GM23248 (cell line): ENCODE measurements at regions not wholly inside any gene's neighbourhood (a gene's known extent, or its start where the extent isn't known, plus 50 kb on each side); places are given as distances from the start of the nearest gene placed in this dataset.
A peak's percentile ranks its signal among the peaks of the same experiment; 100 is the strongest.

Experiments used
- DNase-seq: peaks from one replicate; pipeline ENCODE4 v3.0.0-alpha.2; 2015
- H2AFZ ChIP-seq: fragments of 200-600 bp; sonication (generic); 2 replicates; pipeline ENCODE4 v1.6.1; 2016; ENCODE audit warnings: antibody characterized with exemption
- H3F3A ChIP-seq: fragments of 200-600 bp; sonication (generic); 2 replicates; pipeline ENCODE4 v1.6.1; 2016; ENCODE audit warnings: mild to moderate bottlenecking, antibody characterized with exemption, mixed run types; ENCODE audit not compliant: insufficient read depth
- H3K27ac ChIP-seq: fragments of 200-600 bp; sonication (generic); 2 replicates; pipeline ENCODE4 v1.5.1; 2016; ENCODE audit warnings: mild to moderate bottlenecking
- H3K27me3 ChIP-seq: fragments of 200-600 bp; sonication (generic); replicated peaks from 2 replicates; pipeline ENCODE4 v1.6.1; 2016; ENCODE audit warnings: mild to moderate bottlenecking; ENCODE audit not compliant: insufficient read depth
- H3K36me3 ChIP-seq: fragments of 200-600 bp; sonication (generic); 2 replicates; pipeline ENCODE4 v1.6.1; 2016; ENCODE audit warnings: low read depth, mild to moderate bottlenecking
- H3K4me1 ChIP-seq: fragments of 200-600 bp; sonication (generic); 2 replicates; pipeline ENCODE4 v1.6.1; 2016; ENCODE audit warnings: mild to moderate bottlenecking; ENCODE audit not compliant: insufficient read depth
- H3K4me2 ChIP-seq: fragments of 200-600 bp; sonication (generic); one replicate; pipeline ENCODE4 v1.6.1; 2016; ENCODE audit warnings: mild to moderate bottlenecking; ENCODE audit not compliant: unreplicated experiment
- H3K4me3 ChIP-seq: fragments of 200-600 bp; sonication (generic); 2 replicates; pipeline ENCODE4 v1.5.1; 2016; ENCODE audit warnings: mild to moderate bottlenecking
- H3K79me2 ChIP-seq: fragments of 200-600 bp; sonication (generic); 2 replicates; pipeline ENCODE4 v1.6.1; 2016; ENCODE audit warnings: mild to moderate bottlenecking; ENCODE audit not compliant: insufficient read depth
- H3K9ac ChIP-seq: fragments of 200-600 bp; sonication (generic); 2 replicates; pipeline ENCODE4 v1.6.1; 2016; ENCODE audit warnings: mild to moderate bottlenecking
- H3K9me2 ChIP-seq: fragments of 200-600 bp; sonication (generic); 2 replicates; pipeline ENCODE4 v1.6.1; 2016; ENCODE audit warnings: mixed run types, mild to moderate bottlenecking, moderate library complexity; ENCODE audit not compliant: insufficient read depth
- H3K9me3 ChIP-seq: fragments of 200-600 bp; sonication (generic); one replicate; pipeline ENCODE4 v1.6.1; 2017; ENCODE audit warnings: low read depth
- H4K20me1 ChIP-seq: fragments of 200-600 bp; sonication (generic); 2 replicates; pipeline ENCODE4 v1.6.0; 2016; ENCODE audit not compliant: insufficient read depth
- EZH2 ChIP-seq: fragments of 200-600 bp; sonication (generic); IDR thresholded peaks from 2 replicates; pipeline ENCODE4 v1.6.1; 2018; ENCODE audit warnings: antibody characterized with exemption, mild to moderate bottlenecking; ENCODE audit not compliant: insufficient read depth, poor library complexity, severe bottlenecking
- EZH2phosphoT487 ChIP-seq: fragments of 200-600 bp; sonication (generic); IDR thresholded peaks from 2 replicates; pipeline ENCODE4 v1.6.1; 2018; ENCODE audit warnings: antibody characterized with exemption, moderate library complexity, mild to moderate bottlenecking, low read depth; ENCODE audit not compliant: insufficient read depth
- WGBS, 2 experiments: methylation state at CpG; one replicate each; pipeline ENCODE4 v1.1.6; 2015 to 2017; ENCODE audit warnings: low lambda C conversion rate in 2 of 2, low coverage in 1 of 2; ENCODE audit errors: missing lambda C conversion rate in 2 of 2; 5-methylcytosine and 5-hydroxymethylcytosine counted together
- in situ Hi-C: fragments of 300-500 bp; cut with MboI; formaldehyde crosslinking; loops from 2 replicates; pipeline ENCODE4 v1.15.0; 2020

DNA sequence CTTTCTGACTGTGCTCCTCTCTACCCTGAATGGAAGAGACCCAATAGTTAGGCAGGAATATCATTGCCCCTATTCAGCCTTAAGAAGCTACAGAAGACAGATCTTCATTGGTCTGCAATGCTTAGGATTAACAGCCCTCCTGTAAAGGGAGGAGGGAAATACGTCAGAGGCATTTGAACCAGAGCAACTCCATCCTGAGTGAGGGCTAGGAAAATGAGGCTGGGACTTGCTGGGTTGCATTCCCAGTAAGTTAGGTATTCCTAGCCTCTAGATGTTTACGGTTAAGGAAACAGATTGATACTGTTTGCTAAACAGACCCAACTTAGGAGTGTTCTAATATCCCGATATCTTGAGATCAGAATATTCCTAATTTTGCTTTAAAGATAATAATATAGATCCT lies 63.5 kb downstream of the PCDH18 start:
- in situ Hi-C loops = no loop called here
- WGBS, 2 experiments = 80 to 83% methylated on average over 3 of the region's 3 CpGs

DNA sequence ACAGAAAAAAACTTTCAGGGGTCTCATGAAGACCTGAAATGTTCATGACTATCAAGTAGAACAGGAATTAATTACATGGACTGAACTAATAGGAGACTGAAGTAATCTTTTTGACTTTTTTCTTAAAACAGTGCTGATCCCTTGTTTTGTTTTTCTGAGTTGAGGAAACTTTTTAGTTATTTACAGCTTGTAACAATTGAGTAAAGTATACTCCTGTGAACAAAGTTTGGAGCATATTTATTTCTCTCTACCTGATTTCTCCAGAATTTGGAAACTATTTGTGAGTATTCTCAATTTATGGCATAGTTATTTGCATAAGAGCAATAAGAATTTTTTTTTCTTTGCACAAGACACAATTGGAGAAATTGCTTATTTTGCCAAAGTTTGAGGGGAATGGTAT lies 64.8 kb downstream of the PCDH18 start:
- no peak for TF ChIP-seq EZH2phosphoT487
- no peak for TF ChIP-seq EZH2
- H3K27ac ChIP-seq = no peak overlapping the region
- no peak overlapping the region for H3K9ac ChIP-seq
- H3K36me3 ChIP-seq = no peaks in the 10 kb centered on the region
- H3K4me1 ChIP-seq = peaks cover 14% of the 10 kb centered on the region
- no peaks in the 10 kb centered on the region for H3K9me3 ChIP-seq
- H3F3A ChIP-seq = peaks cover 10% of the 10 kb centered on the region; the same call in 1 of the 2 replicates
- no peak overlapping the region for H3K4me3 ChIP-seq
- no peaks in the 10 kb centered on the region for H3K27me3 ChIP-seq
- no peak overlapping the region for H3K4me2 ChIP-seq
- no peaks in the 10 kb centered on the region for H3K79me2 ChIP-seq
- in situ Hi-C loops = no loop called here
- no peaks in the 10 kb centered on the region for H3K9me2 ChIP-seq
- DNase-seq = no peak
- H2AFZ ChIP-seq = no peak overlapping the region
- H4K20me1 ChIP-seq = no peaks in the 10 kb centered on the region

More for the DNA sequence above, 63.5 kb downstream of the PCDH18 start:
- peaks cover 14% of the 10 kb centered on the region for H3K4me1 ChIP-seq
- H3K79me2 ChIP-seq = no peaks in the 10 kb centered on the region
- H3K9ac ChIP-seq = no peak overlapping the region
- H3K27ac ChIP-seq = no peak overlapping the region
- no peaks in the 10 kb centered on the region for H3K9me3 ChIP-seq
- no peak for TF ChIP-seq EZH2
- TF ChIP-seq EZH2phosphoT487 = no peak
- no peak overlapping the region for H3K4me2 ChIP-seq
- no peak overlapping the region for H2AFZ ChIP-seq
- peaks cover 10% of the 10 kb centered on the region; the same call in 1 of the 2 replicates for H3F3A ChIP-seq
- no peak overlapping the region for H3K4me3 ChIP-seq
- no peak for DNase-seq
- no peaks in the 10 kb centered on the region for H3K9me2 ChIP-seq
- H4K20me1 ChIP-seq = no peaks in the 10 kb centered on the region
- no peaks in the 10 kb centered on the region for H3K27me3 ChIP-seq
- no peaks in the 10 kb centered on the region for H3K36me3 ChIP-seq

DNA sequence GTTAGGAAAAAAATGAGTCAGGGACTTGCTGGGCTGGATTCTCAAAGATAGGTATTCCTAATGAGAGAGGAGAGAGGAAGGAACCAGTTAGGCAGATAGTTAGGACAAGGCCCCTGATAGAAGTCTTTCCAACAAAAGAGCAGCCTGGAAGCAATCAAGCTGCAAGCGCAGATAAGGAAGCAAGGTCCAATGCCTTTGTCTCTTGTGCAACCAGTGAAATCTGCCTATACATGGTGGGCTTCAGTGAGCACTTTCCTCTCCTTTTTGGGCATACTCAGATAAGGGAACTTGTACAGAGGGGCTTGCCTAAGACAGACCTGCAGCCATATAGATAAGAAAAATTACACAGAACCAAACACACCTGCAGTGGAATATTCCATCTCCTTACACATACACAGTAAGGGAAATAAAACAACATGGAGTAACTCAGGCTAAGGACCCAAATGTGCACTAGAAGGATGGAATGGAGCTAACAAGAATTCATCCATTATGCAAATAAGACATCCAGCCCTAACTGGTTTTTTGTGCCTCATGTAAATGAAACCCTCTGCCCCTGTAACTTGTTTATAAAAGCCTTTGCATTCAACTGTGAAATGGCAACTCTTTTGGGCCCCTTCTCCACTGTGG lies 68.8 kb downstream of the PCDH18 start:
- no peak overlapping the region for H3K4me3 ChIP-seq
- H3K9me2 ChIP-seq = no peaks in the 10 kb centered on the region
- H3K36me3 ChIP-seq = no peaks in the 10 kb centered on the region
- no peak for DNase-seq
- no peaks in the 10 kb centered on the region for H3K4me1 ChIP-seq
- H3F3A ChIP-seq = no peaks in the 10 kb centered on the region
- no peak overlapping the region for H3K9ac ChIP-seq
- no peaks in the 10 kb centered on the region for H3K79me2 ChIP-seq
- WGBS, 2 experiments = 100% methylated on average over 1 of the region's 1 CpG
- H3K27ac ChIP-seq = no peak overlapping the region
- no peak overlapping the region for H3K4me2 ChIP-seq
- H2AFZ ChIP-seq = no peak overlapping the region
- in situ Hi-C loops = no loop called here
- H3K27me3 ChIP-seq = no peaks in the 10 kb centered on the region
- H3K9me3 ChIP-seq = no peaks in the 10 kb centered on the region
- TF ChIP-seq EZH2phosphoT487 (no peak), EZH2 (no peak)
- no peaks in the 10 kb centered on the region for H4K20me1 ChIP-seq

DNA sequence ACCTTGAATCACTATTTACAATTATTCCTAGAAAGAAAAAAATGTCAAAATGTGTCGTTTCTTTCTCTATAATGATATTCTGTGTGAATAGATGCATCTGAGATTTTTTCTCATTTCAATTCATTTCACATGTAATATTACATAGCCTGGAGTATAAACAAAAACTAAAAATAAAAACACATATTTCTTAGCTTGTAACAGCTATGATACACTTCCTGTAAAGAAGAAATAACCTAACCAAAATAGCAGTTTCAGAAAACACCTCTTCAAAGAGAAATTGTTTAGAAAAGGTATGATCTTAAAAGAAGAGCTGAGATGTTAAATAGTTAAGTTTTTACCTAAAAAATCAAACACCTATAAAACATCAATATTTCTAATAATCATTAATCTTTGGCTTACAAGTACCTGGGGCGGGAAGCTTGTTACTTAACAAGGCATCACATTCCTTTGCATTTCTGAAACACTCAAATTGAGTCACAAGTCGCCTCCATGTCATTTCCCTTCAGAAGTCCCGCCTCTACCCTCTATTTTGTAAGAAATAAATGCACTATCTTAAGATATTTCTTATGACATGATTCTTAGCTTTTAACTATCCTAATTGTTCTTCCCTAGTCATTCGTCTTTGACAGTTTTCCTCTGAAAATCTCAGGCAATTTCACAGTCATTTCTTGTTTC lies 76.5 kb downstream of the PCDH18 start:
- no peak overlapping the region for H3K4me3 ChIP-seq
- in situ Hi-C loops = no loop called here
- WGBS, 2 experiments = 83 to 84% methylated on average over 5 of the region's 5 CpGs
- no peaks in the 10 kb centered on the region for H3K9me2 ChIP-seq
- TF ChIP-seq EZH2 (no peak), EZH2phosphoT487 (no peak)
- H3K4me2 ChIP-seq = no peak overlapping the region
- H3K9me3 ChIP-seq = no peaks in the 10 kb centered on the region
- no peaks in the 10 kb centered on the region for H3K4me1 ChIP-seq
- no peaks in the 10 kb centered on the region for H3K36me3 ChIP-seq
- H2AFZ ChIP-seq = peak overlapping the region; percentile 37; the same call in 1 of the 2 replicates
- H3F3A ChIP-seq = no peaks in the 10 kb centered on the region
- no peaks in the 10 kb centered on the region for H3K79me2 ChIP-seq
- no peak overlapping the region for H3K9ac ChIP-seq
- H3K27me3 ChIP-seq = no peaks in the 10 kb centered on the region
- DNase-seq = no peak
- H3K27ac ChIP-seq = no peak overlapping the region
- H4K20me1 ChIP-seq = no peaks in the 10 kb centered on the region
